ENCODE measurements at regions not wholly inside any gene's neighbourhood (a gene's known extent, or its start where the extent isn't known, plus 50 kb on each side); places are given as distances from the start of the nearest gene placed in this dataset.

GRCh38 chr5:124972703-124973102, 226.3 kb upstream of the ZNF608 start:
- Histone ChIP-seq H3K27ac (no peak overlapping the region), H3K36me3 (no peaks in the 10 kb centered on the region), H3K4me1 (no peaks in the 10 kb centered on the region), H3K27me3 (no peaks in the 10 kb centered on the region), H3K4me3 (no peak overlapping the region), H3K9me3 (no peaks in the 10 kb centered on the region)
- TF ChIP-seq EP300 (IDR thresholded peaks at IDR 0.05) (no peak), POLR2A (IDR thresholded peaks at IDR 0.05) (no peak), POLR2AphosphoS5 (IDR thresholded peaks at IDR 0.05) (no peak)
- TF ChIP-seq, protein P1, sequence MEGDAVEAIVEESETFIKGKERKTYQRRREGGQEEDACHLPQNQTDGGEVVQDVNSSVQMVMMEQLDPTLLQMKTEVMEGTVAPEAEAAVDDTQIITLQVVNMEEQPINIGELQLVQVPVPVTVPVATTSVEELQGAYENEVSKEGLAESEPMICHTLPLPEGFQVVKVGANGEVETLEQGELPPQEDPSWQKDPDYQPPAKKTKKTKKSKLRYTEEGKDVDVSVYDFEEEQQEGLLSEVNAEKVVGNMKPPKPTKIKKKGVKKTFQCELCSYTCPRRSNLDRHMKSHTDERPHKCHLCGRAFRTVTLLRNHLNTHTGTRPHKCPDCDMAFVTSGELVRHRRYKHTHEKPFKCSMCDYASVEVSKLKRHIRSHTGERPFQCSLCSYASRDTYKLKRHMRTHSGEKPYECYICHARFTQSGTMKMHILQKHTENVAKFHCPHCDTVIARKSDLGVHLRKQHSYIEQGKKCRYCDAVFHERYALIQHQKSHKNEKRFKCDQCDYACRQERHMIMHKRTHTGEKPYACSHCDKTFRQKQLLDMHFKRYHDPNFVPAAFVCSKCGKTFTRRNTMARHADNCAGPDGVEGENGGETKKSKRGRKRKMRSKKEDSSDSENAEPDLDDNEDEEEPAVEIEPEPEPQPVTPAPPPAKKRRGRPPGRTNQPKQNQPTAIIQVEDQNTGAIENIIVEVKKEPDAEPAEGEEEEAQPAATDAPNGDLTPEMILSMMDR (IDR thresholded peaks at IDR 0.05): no peak
- intact Hi-C loops (cut with DNase I): no loop called here
- WGBS, 2 donors: 91 to 96% methylated on average over 6 of the region's 6 CpGs
- no peak for DNase-seq

GRCh38 chr5:124973661-124974060, 227.2 kb upstream of the ZNF608 start:
- 91% methylated on average over 6 of the region's 6 CpGs for WGBS, 2 donors
- DNase-seq: no peak
- TF ChIP-seq, protein P1 (IDR thresholded peaks at IDR 0.05): no peak
- TF ChIP-seq EP300 (IDR thresholded peaks at IDR 0.05) (no peak), POLR2AphosphoS5 (IDR thresholded peaks at IDR 0.05) (no peak), POLR2A (IDR thresholded peaks at IDR 0.05) (no peak)
- Histone ChIP-seq H3K4me3 (no peak overlapping the region), H3K9me3 (no peaks in the 10 kb centered on the region), H3K4me1 (no peaks in the 10 kb centered on the region), H3K27me3 (no peaks in the 10 kb centered on the region), H3K27ac (no peak overlapping the region), H3K36me3 (no peaks in the 10 kb centered on the region)
- intact Hi-C loops (cut with DNase I): no loop called here

- DNase-seq: no peak
- Histone ChIP-seq H3K36me3 (no peaks in the 10 kb centered on the region), H3K4me1 (peaks cover 0 to 17% (median 5%) of the 10 kb centered on the region in 4 donors), H3K9me3 (no peaks in the 10 kb centered on the region), H3K27ac (no peak overlapping the region), H3K27me3 (no peaks in the 10 kb centered on the region), H3K4me3 (no peak overlapping the region)
- WGBS, 2 donors: 94 to 97% methylated on average over 23 of the region's 23 CpGs
- TF ChIP-seq POLR2A (IDR thresholded peaks at IDR 0.05) (no peak), EP300 (IDR thresholded peaks at IDR 0.05) (no peak), POLR2AphosphoS5 (IDR thresholded peaks at IDR 0.05) (no peak)
- TF ChIP-seq, protein P1 (IDR thresholded peaks at IDR 0.05): no peak
- intact Hi-C loops (cut with DNase I): no loop called here
These were observed 229.6 kb upstream of the ZNF608 start for GRCh38 chr5:124976086-124976485.

DNA sequence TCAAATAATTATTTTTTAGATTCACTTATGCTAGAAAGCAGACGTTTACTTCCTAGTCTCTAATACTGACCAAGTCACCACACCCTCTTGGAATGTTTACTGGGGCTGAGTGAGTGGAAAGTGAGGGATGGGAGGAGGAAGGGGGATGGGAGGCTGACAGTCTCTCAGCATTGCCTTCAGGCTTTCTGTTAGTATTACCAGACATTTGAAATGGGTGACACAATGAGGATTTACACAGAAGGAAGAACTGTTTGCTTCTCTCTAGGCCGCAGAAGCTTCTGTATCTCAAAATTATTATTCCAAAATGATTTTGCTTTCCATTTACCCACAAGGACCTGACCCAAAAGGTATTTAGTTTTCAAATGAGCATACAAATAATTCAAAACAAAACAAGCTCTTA, 232.8 kb upstream of the ZNF608 start:
- intact Hi-C loops (cut with DNase I): no loop called here
- H3K9me3 ChIP-seq: peaks cover 0 to 3% (median under 1%) of the 10 kb centered on the region in 4 donors
- H3K4me3 ChIP-seq: no peak overlapping the region
- DNase-seq: no peak
- TF ChIP-seq POLR2AphosphoS5 (IDR thresholded peaks at IDR 0.05) (no peak), POLR2A (IDR thresholded peaks at IDR 0.05) (no peak), EP300 (IDR thresholded peaks at IDR 0.05) (no peak)
- TF ChIP-seq, protein P1 (IDR thresholded peaks at IDR 0.05): no peak
- H3K27ac ChIP-seq: no peak overlapping the region
- H3K27me3 ChIP-seq: no peaks in the 10 kb centered on the region
- no peaks in the 10 kb centered on the region for H3K36me3 ChIP-seq
- H3K4me1 ChIP-seq: peaks cover 0 to 17% (median 5%) of the 10 kb centered on the region in 4 donors
- WGBS, 2 donors: 44 to 60% methylated on average over 2 of the region's 2 CpGs

Measured in sigmoid colon (tissue), 6 donors.